ENCODE measurements at regions not wholly inside any gene's neighbourhood (a gene's known extent, or its start where the extent isn't known, plus 50 kb on each side); places are given as distances from the start of the nearest gene placed in this dataset.

- no peak overlapping the region for H3K4me3 ChIP-seq
- TF ChIP-seq CTCF (IDR thresholded peaks at IDR 0.05) (no peak), POLR2A (IDR thresholded peaks at IDR 0.05) (no peak)
- H3K4me1 ChIP-seq = no peaks in the 10 kb centered on the region
- H3K27me3 ChIP-seq = peaks cover 0 to 5% (median 0%) of the 10 kb centered on the region in 9 donors
- ATAC-seq (no peak), DNase-seq (no peak)
- H3K9me3 ChIP-seq = no peaks in the 10 kb centered on the region
- intact Hi-C loops (cut with DNase I) = no loop called here
- H3K27ac ChIP-seq = no peak overlapping the region
- H3K36me3 ChIP-seq = no peaks in the 10 kb centered on the region
- WGBS, 4 donors = 41 to 51% (median 49%) methylated on average over 5 of the region's 5 CpGs
Observed at GRCh38 chr5:6143523-6143922, 234.8 kb downstream of the MED10 start.

- TF ChIP-seq POLR2A (IDR thresholded peaks at IDR 0.05) (no peak), CTCF (IDR thresholded peaks at IDR 0.05) (no peak)
- intact Hi-C loops (cut with DNase I) = no loop called here
- no peak for DNase-seq
- Histone ChIP-seq H3K4me1 (no peaks in the 10 kb centered on the region), H3K27me3 (peaks cover 0 to under 1% (median 0%) of the 10 kb centered on the region in 9 donors), H3K27ac (no peak overlapping the region), H3K36me3 (no peaks in the 10 kb centered on the region), H3K9me3 (peaks cover 0 to 2% (median 0%) of the 10 kb centered on the region in 12 donors), H3K4me3 (no peak overlapping the region)
- 66 to 71% (median 69%) methylated on average over 5 of the region's 5 CpGs for WGBS, 4 donors
- no peak for ATAC-seq
Observed at GRCh38 chr5:6142353-6142752, 236.0 kb downstream of the MED10 start.

GRCh38 chr5:6140219-6140618 is 238.1 kb downstream of the MED10 start:
- ATAC-seq (no peak), DNase-seq (no peak)
- TF ChIP-seq POLR2A (IDR thresholded peaks at IDR 0.05) (no peak), CTCF (IDR thresholded peaks at IDR 0.05) (no peak)
- H3K27me3 ChIP-seq = no peaks in the 10 kb centered on the region
- 34 to 62% (median 46%) methylated on average over 5 of the region's 5 CpGs for WGBS, 4 donors
- no peaks in the 10 kb centered on the region for H3K4me1 ChIP-seq
- no peak overlapping the region for H3K4me3 ChIP-seq
- intact Hi-C loops (cut with DNase I) = no loop called here
- H3K27ac ChIP-seq = no peak overlapping the region
- no peaks in the 10 kb centered on the region for H3K36me3 ChIP-seq
- peaks cover 0 to 2% (median 0%) of the 10 kb centered on the region in 12 donors for H3K9me3 ChIP-seq

- intact Hi-C loops (cut with DNase I) = no loop called here
- Histone ChIP-seq H3K4me3 (no peak overlapping the region), H3K4me1 (no peaks in the 10 kb centered on the region), H3K27ac (no peak overlapping the region), H3K9me3 (peaks cover 0 to 2% (median 0%) of the 10 kb centered on the region in 12 donors), H3K27me3 (no peaks in the 10 kb centered on the region), H3K36me3 (no peaks in the 10 kb centered on the region)
- DNase-seq = no peak
- ATAC-seq = no peak
- TF ChIP-seq CTCF (IDR thresholded peaks at IDR 0.05) = no peak
- TF ChIP-seq POLR2A (IDR thresholded peaks at IDR 0.05) = no peak
- WGBS, 4 donors = 48 to 59% (median 57%) methylated on average over 5 of the region's 5 CpGs
Observed at GRCh38 chr5:6135977-6136376, 242.4 kb downstream of the MED10 start.

Measured in heart left ventricle (tissue), 16 donors.